Neural cell (in vitro differentiated cells): ENCODE measurements at regions not wholly inside any gene's neighbourhood (a gene's known extent, or its start where the extent isn't known, plus 50 kb on each side); places are given as distances from the start of the nearest gene placed in this dataset.

Experiments used
- H2AFZ ChIP-seq: fragments of 200-600, 300-800 bp; sonication (generic), shearing (Covaris generic); 2 replicates; pipeline ENCODE4 v1.6.0; 2014; ENCODE audit warnings: low read depth, mild to moderate bottlenecking, antibody characterized with exemption, low read length, moderate library complexity
- H3F3A ChIP-seq: fragments of 200-600 bp; shearing (Covaris generic); 2 replicates; pipeline ENCODE4 v1.6.1; 2016; ENCODE audit warnings: mild to moderate bottlenecking, moderate library complexity, mixed read lengths, antibody characterized with exemption, low read length; ENCODE audit not compliant: insufficient read depth, poor library complexity, severe bottlenecking
- H3K27ac ChIP-seq: fragments of 200-600, 300-800 bp; sonication (generic), shearing (Covaris generic); 2 replicates; pipeline ENCODE4 v1.5.1; 2014; ENCODE audit warnings: mild to moderate bottlenecking, low read length, moderate library complexity
- H3K27me3 ChIP-seq: fragments of 300-800, 200-600 bp; sonication (generic), shearing (Covaris generic); 2 replicates; pipeline ENCODE4 v1.6.0; 2014; ENCODE audit warnings: mild to moderate bottlenecking, low read depth, low read length, moderate library complexity; ENCODE audit not compliant: insufficient read depth
- H3K36me3 ChIP-seq: fragments of 300-800, 200-600 bp; sonication (generic), shearing (Covaris generic); 2 replicates; pipeline ENCODE4 v1.5.1; 2014; ENCODE audit warnings: mild to moderate bottlenecking, antibody characterized with exemption, low read length, moderate library complexity; ENCODE audit not compliant: insufficient read depth
- H3K4me2 ChIP-seq: fragments of 300-800, 200-600 bp; sonication (generic), shearing (Covaris generic); 2 replicates; pipeline ENCODE4 v1.6.0; 2014; ENCODE audit warnings: mild to moderate bottlenecking, low read length
- H3K4me3 ChIP-seq: fragments of 300-800, 200-600 bp; sonication (generic), shearing (Covaris generic); 2 replicates; pipeline ENCODE4 v1.5.1; 2014; ENCODE audit warnings: mild to moderate bottlenecking, low read length, moderate library complexity
- H3K79me2 ChIP-seq: fragments of 200-600 bp; shearing (Covaris generic); replicated peaks from 2 replicates; pipeline ENCODE4 v1.6.0; 2014; ENCODE audit warnings: mild to moderate bottlenecking, low read length, moderate library complexity; ENCODE audit not compliant: insufficient read depth
- H3K9ac ChIP-seq: fragments of 300-800, 200-600 bp; sonication (generic), shearing (Covaris generic); 2 replicates; pipeline ENCODE4 v1.6.1; 2016; ENCODE audit warnings: mild to moderate bottlenecking, low read length, mixed read lengths
- H3K9me2 ChIP-seq: fragments of 200-600 bp; shearing (Covaris generic); 2 replicates; pipeline ENCODE4 v1.6.1; 2016; ENCODE audit warnings: mild to moderate bottlenecking, low read length, mixed read lengths; ENCODE audit not compliant: insufficient read depth
- H3K9me3 ChIP-seq: fragments of 200-600, 300-800 bp; sonication (generic), shearing (Covaris generic); 2 replicates; pipeline ENCODE4 v1.6.1; 2016; ENCODE audit warnings: mild to moderate bottlenecking, mixed run types, low read length, moderate library complexity, mixed read lengths
- H4K20me1 ChIP-seq: fragments of 200-600 bp; shearing (Covaris generic); 2 replicates; pipeline ENCODE4 v1.6.1; 2016; ENCODE audit warnings: mild to moderate bottlenecking, mixed run types; ENCODE audit not compliant: insufficient read depth
- EP300 ChIP-seq: fragments of 450-650 bp; conservative IDR thresholded peaks from 2 replicates; pipeline ENCODE4 v1.6.1; 2014; ENCODE audit warnings: antibody characterized with exemption, mild to moderate bottlenecking, moderate library complexity; ENCODE audit not compliant: poor library complexity, severe bottlenecking
- EZH2 ChIP-seq: fragments of 200-600, 300-800 bp; shearing (Covaris generic), sonication (generic); IDR thresholded peaks from 2 replicates; pipeline ENCODE4 v1.6.1; 2014; ENCODE audit warnings: antibody characterized with exemption, low read length, borderline replicate concordance, mild to moderate bottlenecking; ENCODE audit not compliant: insufficient read depth, poor library complexity, severe bottlenecking
- MXI1 ChIP-seq: fragments of 450-650 bp; conservative IDR thresholded peaks from 2 replicates; pipeline ENCODE4 v1.6.1; 2014; ENCODE audit warnings: antibody characterized with exemption, mild to moderate bottlenecking; ENCODE audit not compliant: poor library complexity, severe bottlenecking
- POLR2AphosphoS5 ChIP-seq: IDR thresholded peaks from 2 replicates; pipeline ENCODE4 v1.6.1; 2012
- RAD21 ChIP-seq: fragments of 450-650 bp; conservative IDR thresholded peaks from 2 replicates; pipeline ENCODE4 v1.6.1; 2014; ENCODE audit warnings: antibody characterized with exemption, mild to moderate bottlenecking, moderate library complexity
- SMC3 ChIP-seq: fragments of 450-650 bp; conservative IDR thresholded peaks from 2 replicates; pipeline ENCODE4 v1.6.1; 2014; ENCODE audit warnings: antibody characterized with exemption, mild to moderate bottlenecking, moderate library complexity; ENCODE audit not compliant: poor library complexity
- TAF1 ChIP-seq: IDR thresholded peaks from 2 replicates; pipeline ENCODE4 v1.6.1; 2012; ENCODE audit warnings: low read depth
- TF ChIP-seq, protein P1 (sequence below): fragments of 450-650 bp; IDR thresholded peaks from 2 replicates; pipeline ENCODE4 v1.5.1; 2014; ENCODE audit warnings: antibody characterized with exemption, mild to moderate bottlenecking, moderate library complexity; ENCODE audit not compliant: poor library complexity, severe bottlenecking
- TF ChIP-seq, protein P2 (sequence below): IDR thresholded peaks from 2 replicates; pipeline ENCODE4 v1.6.1; 2012; ENCODE audit warnings: borderline replicate concordance

GRCh38 chr3:115520241-115520640, 103.1 kb upstream of the GAP43 start:
- H2AFZ ChIP-seq: no peak overlapping the region
- no peaks in the 10 kb centered on the region for H3F3A ChIP-seq
- no peaks in the 10 kb centered on the region for H3K36me3 ChIP-seq
- no peak for TF ChIP-seq RAD21
- TF ChIP-seq, protein P1, sequence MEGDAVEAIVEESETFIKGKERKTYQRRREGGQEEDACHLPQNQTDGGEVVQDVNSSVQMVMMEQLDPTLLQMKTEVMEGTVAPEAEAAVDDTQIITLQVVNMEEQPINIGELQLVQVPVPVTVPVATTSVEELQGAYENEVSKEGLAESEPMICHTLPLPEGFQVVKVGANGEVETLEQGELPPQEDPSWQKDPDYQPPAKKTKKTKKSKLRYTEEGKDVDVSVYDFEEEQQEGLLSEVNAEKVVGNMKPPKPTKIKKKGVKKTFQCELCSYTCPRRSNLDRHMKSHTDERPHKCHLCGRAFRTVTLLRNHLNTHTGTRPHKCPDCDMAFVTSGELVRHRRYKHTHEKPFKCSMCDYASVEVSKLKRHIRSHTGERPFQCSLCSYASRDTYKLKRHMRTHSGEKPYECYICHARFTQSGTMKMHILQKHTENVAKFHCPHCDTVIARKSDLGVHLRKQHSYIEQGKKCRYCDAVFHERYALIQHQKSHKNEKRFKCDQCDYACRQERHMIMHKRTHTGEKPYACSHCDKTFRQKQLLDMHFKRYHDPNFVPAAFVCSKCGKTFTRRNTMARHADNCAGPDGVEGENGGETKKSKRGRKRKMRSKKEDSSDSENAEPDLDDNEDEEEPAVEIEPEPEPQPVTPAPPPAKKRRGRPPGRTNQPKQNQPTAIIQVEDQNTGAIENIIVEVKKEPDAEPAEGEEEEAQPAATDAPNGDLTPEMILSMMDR: no peak
- TF ChIP-seq TAF1: no peak
- no peak for TF ChIP-seq EP300
- TF ChIP-seq POLR2AphosphoS5: no peak
- no peak for TF ChIP-seq EZH2
- TF ChIP-seq, protein P2, sequence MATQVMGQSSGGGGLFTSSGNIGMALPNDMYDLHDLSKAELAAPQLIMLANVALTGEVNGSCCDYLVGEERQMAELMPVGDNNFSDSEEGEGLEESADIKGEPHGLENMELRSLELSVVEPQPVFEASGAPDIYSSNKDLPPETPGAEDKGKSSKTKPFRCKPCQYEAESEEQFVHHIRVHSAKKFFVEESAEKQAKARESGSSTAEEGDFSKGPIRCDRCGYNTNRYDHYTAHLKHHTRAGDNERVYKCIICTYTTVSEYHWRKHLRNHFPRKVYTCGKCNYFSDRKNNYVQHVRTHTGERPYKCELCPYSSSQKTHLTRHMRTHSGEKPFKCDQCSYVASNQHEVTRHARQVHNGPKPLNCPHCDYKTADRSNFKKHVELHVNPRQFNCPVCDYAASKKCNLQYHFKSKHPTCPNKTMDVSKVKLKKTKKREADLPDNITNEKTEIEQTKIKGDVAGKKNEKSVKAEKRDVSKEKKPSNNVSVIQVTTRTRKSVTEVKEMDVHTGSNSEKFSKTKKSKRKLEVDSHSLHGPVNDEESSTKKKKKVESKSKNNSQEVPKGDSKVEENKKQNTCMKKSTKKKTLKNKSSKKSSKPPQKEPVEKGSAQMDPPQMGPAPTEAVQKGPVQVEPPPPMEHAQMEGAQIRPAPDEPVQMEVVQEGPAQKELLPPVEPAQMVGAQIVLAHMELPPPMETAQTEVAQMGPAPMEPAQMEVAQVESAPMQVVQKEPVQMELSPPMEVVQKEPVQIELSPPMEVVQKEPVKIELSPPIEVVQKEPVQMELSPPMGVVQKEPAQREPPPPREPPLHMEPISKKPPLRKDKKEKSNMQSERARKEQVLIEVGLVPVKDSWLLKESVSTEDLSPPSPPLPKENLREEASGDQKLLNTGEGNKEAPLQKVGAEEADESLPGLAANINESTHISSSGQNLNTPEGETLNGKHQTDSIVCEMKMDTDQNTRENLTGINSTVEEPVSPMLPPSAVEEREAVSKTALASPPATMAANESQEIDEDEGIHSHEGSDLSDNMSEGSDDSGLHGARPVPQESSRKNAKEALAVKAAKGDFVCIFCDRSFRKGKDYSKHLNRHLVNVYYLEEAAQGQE: no peak
- no peak for TF ChIP-seq MXI1
- no peak overlapping the region for H3K9ac ChIP-seq
- H4K20me1 ChIP-seq: no peaks in the 10 kb centered on the region
- no peaks in the 10 kb centered on the region for H3K79me2 ChIP-seq
- no peak overlapping the region for H3K4me3 ChIP-seq
- H3K4me2 ChIP-seq: no peak overlapping the region
- no peaks in the 10 kb centered on the region for H3K9me3 ChIP-seq
- H3K9me2 ChIP-seq: no peaks in the 10 kb centered on the region
- H3K27me3 ChIP-seq: no peaks in the 10 kb centered on the region
- no peak overlapping the region for H3K27ac ChIP-seq

- Histone ChIP-seq H3K79me2 (no peaks in the 10 kb centered on the region), H3K9ac (no peak overlapping the region), H4K20me1 (no peaks in the 10 kb centered on the region), H3K4me3 (no peak overlapping the region), H3K27me3 (no peaks in the 10 kb centered on the region), H3K4me2 (no peak overlapping the region), H3K9me2 (no peaks in the 10 kb centered on the region), H2AFZ (no peak overlapping the region), H3K36me3 (no peaks in the 10 kb centered on the region), H3K27ac (no peak overlapping the region), H3K9me3 (no peaks in the 10 kb centered on the region), H3F3A (no peaks in the 10 kb centered on the region)
- TF ChIP-seq, protein P1: no peak
- no peak for TF ChIP-seq TAF1
- TF ChIP-seq EP300: no peak
- TF ChIP-seq MXI1: no peak
- TF ChIP-seq SMC3: no peak
- TF ChIP-seq, protein P2: no peak
- no peak for TF ChIP-seq POLR2AphosphoS5
- no peak for TF ChIP-seq EZH2
- no peak for TF ChIP-seq RAD21
Measured at GRCh38 chr3:115520651-115521245, 102.6 kb upstream of the GAP43 start.
